Stimulated activated CD4-positive, alpha-beta T cell treated with anti-CD3 and anti-CD28 coated beads, Interleukin-1b, Interleukin-23, amount 100 ng/mL, for 4 hours (primary cell): ENCODE measurements at regions not wholly inside any gene's neighbourhood (a gene's known extent, or its start where the extent isn't known, plus 50 kb on each side); places are given as distances from the start of the nearest gene placed in this dataset.
"Not testable (repeated sequence)": the region's sequence is repeated elsewhere in the genome, so short reads cannot be mapped to it uniquely, and the experiment has no call there.

Source experiments
- DNase-seq, 2 donors: peaks; one replicate each; pipeline ENCODE4 v3.0.0-alpha.2; 2020; ENCODE audit warnings: low read depth in 2 of 2

- no peak for DNase-seq
Measured at GRCh38 chr7:9210114-9210513, 776.7 kb downstream of the NXPH1 start.

GRCh38 chr7:9217204-9217603 is 783.8 kb downstream of the NXPH1 start:
- no peak for DNase-seq

GRCh38 chr7:9226500-9226899 is 793.1 kb downstream of the NXPH1 start:
- DNase-seq, result no peak

GRCh38 chr7:9231630-9232121 is 798.3 kb downstream of the NXPH1 start:
- DNase-seq, result no peak

GRCh38 chr7:9240001-9240400 is 806.6 kb downstream of the NXPH1 start:
- no peak for DNase-seq

- no peak for DNase-seq
Measured at GRCh38 chr7:9241826-9242225, 808.4 kb downstream of the NXPH1 start.

GRCh38 chr7:9242636-9243035 is 809.2 kb downstream of the NXPH1 start:
- no peak for DNase-seq

- DNase-seq, result no peak
Measured at GRCh38 chr7:9250876-9251275, 817.5 kb downstream of the NXPH1 start.

GRCh38 chr7:9264395-9264794 is 831.0 kb downstream of the NXPH1 start:
- no peak for DNase-seq

- no peak for DNase-seq
Measured at GRCh38 chr7:9280088-9280487, 846.7 kb downstream of the NXPH1 start.

GRCh38 chr7:9283246-9283645 is 849.8 kb downstream of the NXPH1 start:
- DNase-seq, result no peak

GRCh38 chr7:9302436-9302835 is 869.0 kb downstream of the NXPH1 start:
- DNase-seq, result no peak

- no peak for DNase-seq
Measured at GRCh38 chr7:9307131-9307530, 873.7 kb downstream of the NXPH1 start.

GRCh38 chr7:9324513-9324912 is 891.1 kb downstream of the NXPH1 start:
- DNase-seq, result no peak

GRCh38 chr7:9328296-9328695 is 894.9 kb downstream of the NXPH1 start:
- DNase-seq, result no peak

GRCh38 chr7:9349625-9350024 is 916.2 kb downstream of the NXPH1 start:
- no peak for DNase-seq

GRCh38 chr7:9391221-9391620 is 957.8 kb downstream of the NXPH1 start:
- DNase-seq, result no peak

GRCh38 chr7:9391984-9392383 is 958.6 kb downstream of the NXPH1 start:
- DNase-seq, result no peak

- not testable (repeated sequence) for DNase-seq
Measured at GRCh38 chr7:9404386-9404785, 971.0 kb downstream of the NXPH1 start.

- DNase-seq, result no peak
Measured at GRCh38 chr7:9407816-9408215, 974.4 kb downstream of the NXPH1 start.

- DNase-seq, result no peak
Measured at GRCh38 chr7:9453521-9453920, 1020.1 kb downstream of the NXPH1 start.

GRCh38 chr7:9488555-9488954 is 1055.1 kb downstream of the NXPH1 start:
- no peak for DNase-seq

GRCh38 chr7:9498303-9498702 is 1064.9 kb downstream of the NXPH1 start:
- DNase-seq, result no peak

- DNase-seq, result no peak
Measured at GRCh38 chr7:9502269-9502668, 1068.9 kb downstream of the NXPH1 start.

GRCh38 chr7:9504678-9505077 is 1071.3 kb downstream of the NXPH1 start:
- no peak for DNase-seq
